K562 (cell line): ENCODE measurements at regions not wholly inside any gene's neighbourhood (a gene's known extent, or its start where the extent isn't known, plus 50 kb on each side); places are given as distances from the start of the nearest gene placed in this dataset.

ENCODE experiments used
- ATAC-seq: fragments of 200-7000 bp; cut with Tn5 transposase; 3 replicates; pipeline ENCODE4 v1.9.1; 2020; ENCODE audit warnings: moderate library complexity
- BruUV-seq: library from RNA; stranded (reverse); fragments of 400-500 nt; replicated peaks from 2 replicates; lab custom pipeline; 2021; lab: Mats Ljungman, UMichigan
- CTCF ChIA-PET: fragments of 300-600 bp; formaldehyde crosslinking; extraction: SDS; loops from one replicate; lab custom pipeline; 2021; ENCODE audit warnings: low intra/inter-chr PET ratio; lab: Yijun Ruan, JAX
- POLR2A ChIA-PET: fragments of 300-600, 350-650 bp; sonication (Branson Sonifier 250); formaldehyde crosslinking; extraction: SDS; loops from one replicate; lab custom pipeline; 2021; ENCODE audit warnings: antibody characterized with exemption, inconsistent platforms; lab: Yijun Ruan, JAX
- DNase-seq, 4 experiments: peaks; one replicate each; pipeline versions ENCODE4 v3.0.0 to v3.0.0-alpha.2; 2011 to 2018; ENCODE audit warnings: low spot score in 3 of 4, mixed read lengths in 3 of 4; ENCODE audit errors: extremely low read depth in 1 of 4
- FAIRE-seq: peaks from 2 replicates; lab custom pipeline; 2011; peaks lifted over from hg19 to GRCh38; lab: Jason Lieb, UNC
- H2AFZ ChIP-seq: 2 replicates; pipeline ENCODE4 v1.6.0; 2011; ENCODE audit warnings: low read depth, low read length, control low read depth, inconsistent platforms
- H3K27ac ChIP-seq: fragments of 200-600 bp; 3 replicates; pipeline ENCODE4 v1.8.0; 2011; ENCODE audit warnings: low read depth, mild to moderate bottlenecking, control low read depth, inconsistent platforms, low read length, moderate library complexity, mixed read lengths; ENCODE audit errors: extremely low read depth
- H3K27me3 ChIP-seq, 2 experiments: fragments of 300-600 bp in 1 of 2; 2 replicates in 1 of 2; 3 replicates in 1 of 2; pipeline versions ENCODE4 v1.6.0 to v1.8.0; 2011; ENCODE audit warnings: inconsistent platforms in 2 of 2, low read length in 2 of 2, mild to moderate bottlenecking in 1 of 2, mixed read lengths in 1 of 2, moderate library complexity in 1 of 2; ENCODE audit not compliant: control insufficient read depth in 2 of 2, insufficient read depth in 2 of 2
- H3K36me3 ChIP-seq: fragments of 300-600 bp; 3 replicates; pipeline ENCODE4 v1.8.0; 2011; ENCODE audit warnings: mild to moderate bottlenecking, low read length, inconsistent platforms; ENCODE audit not compliant: control insufficient read depth, insufficient read depth
- H3K4me1 ChIP-seq, 2 experiments: fragments of 200-600 bp in 1 of 2; replicated peaks in 1 of 2; 2 replicates in 1 of 2; 3 replicates in 1 of 2; pipeline versions ENCODE4 v1.5.1 to v1.8.0; 2011; ENCODE audit warnings: inconsistent platforms in 2 of 2, low read length in 2 of 2, mild to moderate bottlenecking in 1 of 2, mixed read lengths in 1 of 2, moderate library complexity in 1 of 2; ENCODE audit not compliant: control insufficient read depth in 2 of 2, insufficient read depth in 2 of 2
- H3K4me2 ChIP-seq: 2 replicates; pipeline ENCODE4 v1.6.1; 2011; ENCODE audit warnings: low read length, control low read depth, inconsistent platforms, mixed read lengths; ENCODE audit not compliant: insufficient read depth
- H3K4me3 ChIP-seq: fragments of 200-600 bp; sonication (generic), shearing (Covaris generic); 2 replicates; pipeline ENCODE4 v1.5.1; 2016; ENCODE audit warnings: control low read depth, inconsistent platforms
- H3K79me2 ChIP-seq: fragments of 200-600 bp; 3 replicates; pipeline ENCODE4 v1.8.0; 2011; ENCODE audit warnings: low read length, inconsistent platforms; ENCODE audit not compliant: control insufficient read depth, insufficient read depth
- H3K9ac ChIP-seq, 2 experiments: 2 replicates each; pipeline versions ENCODE4 v1.6.0 to v1.6.1; 2011; ENCODE audit warnings: low read depth in 2 of 2, low read length in 2 of 2, control low read depth in 1 of 2, inconsistent platforms in 1 of 2, mild to moderate bottlenecking in 1 of 2, mixed read lengths in 1 of 2; ENCODE audit not compliant: insufficient read depth in 1 of 2
- H3K9me1 ChIP-seq: one replicate; pipeline ENCODE4 v1.6.0; 2011; ENCODE audit warnings: inconsistent platforms, mild to moderate bottlenecking, low read length, moderate library complexity; ENCODE audit not compliant: control insufficient read depth, insufficient read depth
- H3K9me3 ChIP-seq: replicated peaks from 2 replicates; pipeline ENCODE4 v1.5.1; 2011; ENCODE audit warnings: low read depth, low read length, inconsistent platforms; ENCODE audit not compliant: control insufficient read depth, insufficient read depth
- H4K20me1 ChIP-seq: replicated peaks from 2 replicates; pipeline ENCODE4 v1.6.1; 2011; ENCODE audit warnings: low read length, inconsistent platforms, mixed read lengths; ENCODE audit not compliant: control insufficient read depth, insufficient read depth
- ASH1L ChIP-seq: fragments of 450-650 bp; IDR thresholded peaks from 2 replicates; pipeline ENCODE4 v1.6.1; 2018; ENCODE audit warnings: borderline replicate concordance, mild to moderate bottlenecking, low read depth; ENCODE audit not compliant: partially characterized antibody
- CREB5 ChIP-seq: fragments of 250-450 bp; sonication (Bioruptor Pico); IDR thresholded peaks from 2 replicates; pipeline ENCODE4 v1.5.0; 2020; ENCODE audit warnings: mild to moderate bottlenecking
- ETV1 ChIP-seq: fragments of 450-650 bp; conservative IDR thresholded peaks from 2 replicates; pipeline ENCODE4 v1.6.1; 2016; ENCODE audit warnings: missing genetic modification characterization, control low read depth, low read depth, missing compliant biosample characterization
- GATA2 ChIP-seq: sonication (generic); formaldehyde crosslinking; IDR thresholded peaks from 2 replicates; pipeline ENCODE4 v1.4.0; 2020; ENCODE audit warnings: mild to moderate bottlenecking, missing genetic modification reagents
- NCOA2 ChIP-seq, 2 experiments: fragments of 450-650 bp; IDR thresholded peaks; 2 replicates each; pipeline ENCODE4 v1.6.1; 2018; ENCODE audit warnings: mild to moderate bottlenecking in 2 of 2, moderate library complexity in 1 of 2; ENCODE audit not compliant: partially characterized antibody in 2 of 2
- POLR2AphosphoS2 ChIP-seq: IDR thresholded peaks from 2 replicates; pipeline ENCODE4 v1.6.1; 2012; ENCODE audit warnings: low read length, improper control_type of control experiment
- PRPF4 ChIP-seq: fragments of 200-400 bp; formaldehyde crosslinking; IDR thresholded peaks from one replicate; pipeline ENCODE4 v1.6.1; 2017; ENCODE audit warnings: low read length, low read depth, mild to moderate bottlenecking; ENCODE audit not compliant: insufficient read depth, poor library complexity, severe bottlenecking
- SETDB1 ChIP-seq: IDR thresholded peaks from one replicate; pipeline ENCODE4 v1.6.1; 2012; ENCODE audit warnings: low read length, control low read depth, inconsistent platforms
- SMARCA4 ChIP-seq: fragments of 450-650 bp; IDR thresholded peaks from 2 replicates; pipeline ENCODE4 v1.6.1; 2016
- TRIM25 ChIP-seq: fragments of 450-650 bp; IDR thresholded peaks from 2 replicates; pipeline ENCODE4 v1.7.0; 2016; ENCODE audit warnings: borderline replicate concordance
- TSHZ1 ChIP-seq: fragments of 250-450 bp; sonication (Bioruptor Pico); IDR thresholded peaks from 2 replicates; pipeline ENCODE4 v1.4.0; 2020; ENCODE audit warnings: mild to moderate bottlenecking, moderate library complexity
- ZC3H4 ChIP-seq: sonication (generic); formaldehyde crosslinking; IDR thresholded peaks from 2 replicates; pipeline ENCODE4 v1.9.0; 2021; ENCODE audit warnings: missing genetic modification reagents, borderline replicate concordance
- ZFX ChIP-seq: sonication (generic); formaldehyde crosslinking; IDR thresholded peaks from 2 replicates; pipeline ENCODE4 v1.8.0; 2022; ENCODE audit warnings: mild to moderate bottlenecking, missing genetic modification reagents, moderate library complexity
- ZKSCAN3 ChIP-seq: fragments of 250-450 bp; sonication (Bioruptor Pico); IDR thresholded peaks from 2 replicates; pipeline ENCODE4 v1.4.0; 2020
- ZNF197 ChIP-seq: fragments of 200-800 bp; sonication (Bioruptor generic); IDR thresholded peaks from 2 replicates; pipeline ENCODE4 v1.6.1; 2016; ENCODE audit warnings: low read depth, missing genetic modification characterization, missing compliant biosample characterization
- WGBS: fragments of 100-300 bp; shearing (Covaris generic); methylation state at CpG from one replicate; pipeline ENCODE4 v1.1.6; 2016; ENCODE audit warnings: low coverage, mixed read lengths; ENCODE audit not compliant: insufficient coverage; ENCODE audit errors: missing lambda C conversion rate; 5-methylcytosine and 5-hydroxymethylcytosine counted together
- in situ Hi-C: fragments of 300-500 bp; cut with MboI; formaldehyde crosslinking; loops from 4 replicates; pipeline ENCODE4 v1.15.0; 2018; ENCODE audit warnings: inconsistent platforms, mixed read lengths
- intact Hi-C: fragments of 100-400 bp; cut with micrococcal nuclease; formaldehyde crosslinking; loops from 2 replicates; pipeline ENCODE4 v1.14.2; 2022

GRCh38 chr5:54760182-54760935 lies 225.0 kb downstream of the ESM1 start:
- no peak overlapping the region for H3K4me2 ChIP-seq
- no peak overlapping the region for H2AFZ ChIP-seq
- in situ Hi-C loops (no loop called here), intact Hi-C loops (no loop called here)
- DNase-seq (no peak), ATAC-seq (no peak), FAIRE-seq (no peak)
- no peak overlapping the region for H3K4me3 ChIP-seq
- BruUV-seq, result no TSS peak
- no peaks in the 10 kb centered on the region for H3K79me2 ChIP-seq
- POLR2A ChIA-PET, result interaction anchor here (0.9 to 1.2 kb wide), 5 partner anchors 11 to 25 kb away, joined by 3 to 6 read pairs (median 3); no protein-coding TSS in a partner anchor
- 5% methylated on average over 6 of the region's 6 CpGs for WGBS
- no peaks in the 10 kb centered on the region for H4K20me1 ChIP-seq
- CTCF ChIA-PET, result no interaction called here
- H3K36me3 ChIP-seq, result no peaks in the 10 kb centered on the region
- no peaks in the 10 kb centered on the region for H3K9me1 ChIP-seq
- TF ChIP-seq CREB5 (CRISPR knock-in tag), result no peak
- no peak for TF ChIP-seq ASH1L
- no peak for TF ChIP-seq TSHZ1
- TF ChIP-seq ZFX, result no peak
- no peak for TF ChIP-seq SMARCA4
- TF ChIP-seq NCOA2 (IDR thresholded peaks at IDR 0.05; ENCODE audit: partially characterized antibody in 2 of 2), result no peak
- no peak for TF ChIP-seq TRIM25
- no peak for TF ChIP-seq ETV1 (tag)
- no peak for TF ChIP-seq POLR2AphosphoS2
- no peak for TF ChIP-seq ZNF197 (CRISPR knock-in tag)
- no peak for TF ChIP-seq GATA2 (CRISPR knock-in tag)
- no peak for TF ChIP-seq ZC3H4 (CRISPR knock-in tag)
- TF ChIP-seq ZKSCAN3 (CRISPR knock-in tag), result no peak
- TF ChIP-seq SETDB1, result no peak
- no peak for TF ChIP-seq PRPF4
- peaks cover 0 to 2% of the 10 kb centered on the region in 2 experiments; a peak in 1 of 5 replicates for H3K27me3 ChIP-seq
- H3K27ac ChIP-seq, result no peak overlapping the region
- no peaks in the 10 kb centered on the region for H3K9me3 ChIP-seq
- H3K4me1 ChIP-seq, result no peaks in the 10 kb centered on the region
- no peak overlapping the region for H3K9ac ChIP-seq
